Ovary (tissue), 7 donors: ENCODE measurements at regions not wholly inside any gene's neighbourhood (a gene's known extent, or its start where the extent isn't known, plus 50 kb on each side); places are given as distances from the start of the nearest gene placed in this dataset.

Experiments
- DNase-seq, 5 donors: peaks; one replicate each; pipeline ENCODE4 v3.0.0-alpha.2; 2019 to 2020
- H3K27ac ChIP-seq, 2 donors: fragments of 200-600 bp; one replicate each; pipeline versions ENCODE4 v1.5.1 to v1.8.0; 2019 to 2022
- H3K27me3 ChIP-seq: fragments of 200-600 bp; one replicate; pipeline ENCODE4 v1.8.0; 2022
- H3K36me3 ChIP-seq: fragments of 200-600 bp; sonication (generic); one replicate; pipeline ENCODE4 v1.5.1; 2019
- H3K4me1 ChIP-seq: one replicate; pipeline ENCODE4 v1.8.1; 2013; ENCODE audit warnings: mild to moderate bottlenecking, moderate library complexity; ENCODE audit not compliant: insufficient read depth
- H3K4me3 ChIP-seq: fragments of 200-600 bp; sonication (generic); one replicate; pipeline ENCODE4 v1.5.1; 2017
- H3K9me3 ChIP-seq, 2 donors: fragments of 200-600 bp in 1 of 2; sonication (generic) in 1 of 2; one replicate each; pipeline versions ENCODE4 v1.5.1 to v1.8.1; 2013 to 2019; ENCODE audit warnings: mild to moderate bottlenecking in 1 of 2, moderate library complexity in 1 of 2
- EP300 ChIP-seq: sonication (generic); formaldehyde crosslinking; IDR thresholded peaks from one replicate; pipeline ENCODE4 v1.6.1; 2017; ENCODE audit warnings: antibody characterized with exemption
- POLR2A ChIP-seq: fragments of 450-650 bp; IDR thresholded peaks from one replicate; pipeline ENCODE4 v1.6.1; 2017; ENCODE audit warnings: antibody characterized with exemption, mild to moderate bottlenecking, moderate library complexity
- WGBS, 3 donors: extraction: QIAGEN DNeasy Blood & Tissue Kit in 1 of 3; methylation state at CpG; one replicate each; pipeline versions ENCODE4 v1.1.5 to v1.1.7; 2013 to 2017; 5-methylcytosine and 5-hydroxymethylcytosine counted together
- intact Hi-C, 4 donors: fragments of 100-400 bp; cut with DNase I; formaldehyde crosslinking; loops; one replicate each; pipeline versions ENCODE4 v1.11.0 to v1.15.1; 2022 to 2023
- TF ChIP-seq, protein P1 (sequence below), 3 donors: fragments of 450-650 bp in 2 of 3; fragments of 200-600 bp in 1 of 3; IDR thresholded peaks; one replicate each; pipeline versions ENCODE4 v1.5.1 to v1.8.0; 2016 to 2022; ENCODE audit warnings: antibody characterized with exemption in 3 of 3, mild to moderate bottlenecking in 1 of 3
- donor health status: DM: no; HTN: no; CAD: no; lungs with moderate emphysema.
- donor health status: DM: no; HTN: no; CAD: no.
- donor health status: Bipolar disorder and iron deficiency.
- donor health status: DM: no; HTN: no; CAD: no.
- donor health status: DM: yes; HTN: yes; CAD: no.

- H3K4me3 ChIP-seq: no peak overlapping the region
- H3K4me1 ChIP-seq: no peaks in the 10 kb centered on the region
- H3K27ac ChIP-seq: no peak overlapping the region
- TF ChIP-seq EP300 (no peak), POLR2A (no peak)
- TF ChIP-seq, protein P1, sequence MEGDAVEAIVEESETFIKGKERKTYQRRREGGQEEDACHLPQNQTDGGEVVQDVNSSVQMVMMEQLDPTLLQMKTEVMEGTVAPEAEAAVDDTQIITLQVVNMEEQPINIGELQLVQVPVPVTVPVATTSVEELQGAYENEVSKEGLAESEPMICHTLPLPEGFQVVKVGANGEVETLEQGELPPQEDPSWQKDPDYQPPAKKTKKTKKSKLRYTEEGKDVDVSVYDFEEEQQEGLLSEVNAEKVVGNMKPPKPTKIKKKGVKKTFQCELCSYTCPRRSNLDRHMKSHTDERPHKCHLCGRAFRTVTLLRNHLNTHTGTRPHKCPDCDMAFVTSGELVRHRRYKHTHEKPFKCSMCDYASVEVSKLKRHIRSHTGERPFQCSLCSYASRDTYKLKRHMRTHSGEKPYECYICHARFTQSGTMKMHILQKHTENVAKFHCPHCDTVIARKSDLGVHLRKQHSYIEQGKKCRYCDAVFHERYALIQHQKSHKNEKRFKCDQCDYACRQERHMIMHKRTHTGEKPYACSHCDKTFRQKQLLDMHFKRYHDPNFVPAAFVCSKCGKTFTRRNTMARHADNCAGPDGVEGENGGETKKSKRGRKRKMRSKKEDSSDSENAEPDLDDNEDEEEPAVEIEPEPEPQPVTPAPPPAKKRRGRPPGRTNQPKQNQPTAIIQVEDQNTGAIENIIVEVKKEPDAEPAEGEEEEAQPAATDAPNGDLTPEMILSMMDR (IDR thresholded peaks at IDR 0.05): no peak
- no peaks in the 10 kb centered on the region for H3K9me3 ChIP-seq
- H3K27me3 ChIP-seq: no peaks in the 10 kb centered on the region
- intact Hi-C loops: no loop called here
- no peaks in the 10 kb centered on the region for H3K36me3 ChIP-seq
- no peak for DNase-seq
Observed at GRCh38 chr10:114735946-114736345, 77.9 kb upstream of the ABLIM1 start.

DNA sequence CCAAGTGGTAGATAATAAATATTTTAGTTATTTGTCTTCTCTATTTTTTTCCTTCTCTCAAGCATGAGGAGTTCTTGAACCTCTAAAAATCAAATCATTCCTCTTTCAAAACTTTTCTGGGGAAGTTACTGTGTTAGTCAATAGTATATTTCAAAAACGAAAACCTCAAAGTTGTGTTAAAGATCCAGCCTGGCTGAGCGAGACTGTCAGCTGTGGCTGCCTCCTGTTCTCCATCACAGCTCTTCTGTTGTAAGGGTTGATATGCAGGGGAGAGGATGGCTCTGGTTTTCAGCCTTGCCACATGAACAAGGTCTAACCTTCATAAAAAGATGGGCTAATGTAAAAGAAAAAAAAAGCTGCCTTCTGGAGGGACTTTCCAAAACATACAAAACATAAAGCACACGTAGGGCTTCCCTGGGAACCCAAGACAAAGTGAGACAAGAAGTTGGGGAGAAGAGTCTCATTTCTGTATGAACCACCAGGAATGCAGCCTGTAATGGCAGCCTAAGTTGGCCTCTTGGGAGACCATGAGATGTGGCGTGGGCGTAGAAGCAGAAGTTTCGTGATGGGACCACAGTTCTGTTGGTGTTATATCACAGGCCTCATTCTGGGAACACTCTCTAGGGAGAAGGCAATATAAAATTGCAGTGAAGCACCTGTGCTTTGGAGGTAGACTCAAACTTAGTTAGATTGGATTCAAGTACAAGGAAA lies 77.9 kb upstream of the FHIP2A start:
- TF ChIP-seq EP300 (no peak), POLR2A (no peak)
- TF ChIP-seq, protein P1 (IDR thresholded peaks at IDR 0.05): no peak
- H3K27ac ChIP-seq: no peak overlapping the region
- H3K36me3 ChIP-seq: no peaks in the 10 kb centered on the region
- DNase-seq: no peak
- 66 to 73% (median 71%) methylated on average over 6 of the region's 6 CpGs for WGBS, 3 donors
- no peak overlapping the region for H3K4me3 ChIP-seq
- H3K9me3 ChIP-seq: no peaks in the 10 kb centered on the region
- H3K4me1 ChIP-seq: no peaks in the 10 kb centered on the region
- no peaks in the 10 kb centered on the region for H3K27me3 ChIP-seq
- intact Hi-C loops: no loop called here

- 97 to 99% (median 97%) methylated on average over 3 of the region's 3 CpGs for WGBS, 3 donors
- Histone ChIP-seq H3K4me1 (no peaks in the 10 kb centered on the region), H3K27me3 (no peaks in the 10 kb centered on the region), H3K27ac (no peak overlapping the region), H3K4me3 (no peak overlapping the region), H3K9me3 (no peaks in the 10 kb centered on the region), H3K36me3 (no peaks in the 10 kb centered on the region)
- no peak for DNase-seq
- intact Hi-C loops: no loop called here
- TF ChIP-seq EP300 (no peak), POLR2A (no peak)
- TF ChIP-seq, protein P1 (IDR thresholded peaks at IDR 0.05): no peak
Observed at GRCh38 chr10:114746531-114746930, 75.0 kb upstream of the FHIP2A start.

- 79 to 91% (median 84%) methylated on average over 1 of the region's 1 CpG for WGBS, 3 donors
- Histone ChIP-seq H3K4me3 (no peak overlapping the region), H3K36me3 (no peaks in the 10 kb centered on the region), H3K27me3 (no peaks in the 10 kb centered on the region), H3K4me1 (no peaks in the 10 kb centered on the region), H3K9me3 (no peaks in the 10 kb centered on the region), H3K27ac (no peak overlapping the region)
- TF ChIP-seq POLR2A (no peak), EP300 (no peak)
- TF ChIP-seq, protein P1 (IDR thresholded peaks at IDR 0.05): no peak
- intact Hi-C loops: no loop called here
- DNase-seq: no peak
Observed at GRCh38 chr10:114748241-114748640, 73.3 kb upstream of the FHIP2A start.
